Right cardiac atrium (tissue), 5 donors: ENCODE measurements at regions not wholly inside any gene's neighbourhood (a gene's known extent, or its start where the extent isn't known, plus 50 kb on each side); places are given as distances from the start of the nearest gene placed in this dataset.

Experiments used
- ATAC-seq, 2 donors: fragments of 200-7000 bp; cut with Tn5 transposase; one replicate each; pipeline versions ENCODE4 v1.8.0 to v1.9.1; 2020; ENCODE audit warnings: moderate library complexity in 2 of 2, mild to moderate bottlenecking in 1 of 2
- DNase-seq, 3 donors: peaks; one replicate each; pipeline ENCODE4 v3.0.0-alpha.2; 2020
- H3K27ac ChIP-seq: one replicate; pipeline ENCODE4 v1.5.1; 2013; ENCODE audit warnings: mild to moderate bottlenecking, low read length, control low read depth, moderate library complexity
- H3K27me3 ChIP-seq: one replicate; pipeline ENCODE4 v1.6.1; 2013; ENCODE audit not compliant: control insufficient read depth, insufficient read depth
- H3K4me1 ChIP-seq: one replicate; pipeline ENCODE4 v1.6.1; 2013; ENCODE audit warnings: low read length; ENCODE audit not compliant: control insufficient read depth, insufficient read depth
- H3K4me3 ChIP-seq: one replicate; pipeline ENCODE4 v1.5.1; 2013; ENCODE audit warnings: low read length, control low read depth
- H3K9me3 ChIP-seq: one replicate; pipeline ENCODE4 v1.6.1; 2013; ENCODE audit warnings: low read length; ENCODE audit not compliant: control insufficient read depth
- WGBS: extraction: QIAGEN DNeasy Blood & Tissue Kit; methylation state at CpG from one replicate; pipeline ENCODE4 v1.1.7; 2013; 5-methylcytosine and 5-hydroxymethylcytosine counted together
- intact Hi-C, 4 donors: fragments of 100-400 bp; cut with DNase I; formaldehyde crosslinking; loops; one replicate each; pipeline versions ENCODE4 v1.11.0 to v1.14.0; 2022 to 2023
- donor health status: healthy with polysubstance abuse.
- donor health status: DM: no; HTN: yes; CAD: no.
- donor health status: DM: no; HTN: no; CAD: no.
- donor health status: DM: no; HTN: yes; CAD: no; lungs with severe emphysema.
- donor health status: DM: yes; HTN: yes; CAD: no.

DNA sequence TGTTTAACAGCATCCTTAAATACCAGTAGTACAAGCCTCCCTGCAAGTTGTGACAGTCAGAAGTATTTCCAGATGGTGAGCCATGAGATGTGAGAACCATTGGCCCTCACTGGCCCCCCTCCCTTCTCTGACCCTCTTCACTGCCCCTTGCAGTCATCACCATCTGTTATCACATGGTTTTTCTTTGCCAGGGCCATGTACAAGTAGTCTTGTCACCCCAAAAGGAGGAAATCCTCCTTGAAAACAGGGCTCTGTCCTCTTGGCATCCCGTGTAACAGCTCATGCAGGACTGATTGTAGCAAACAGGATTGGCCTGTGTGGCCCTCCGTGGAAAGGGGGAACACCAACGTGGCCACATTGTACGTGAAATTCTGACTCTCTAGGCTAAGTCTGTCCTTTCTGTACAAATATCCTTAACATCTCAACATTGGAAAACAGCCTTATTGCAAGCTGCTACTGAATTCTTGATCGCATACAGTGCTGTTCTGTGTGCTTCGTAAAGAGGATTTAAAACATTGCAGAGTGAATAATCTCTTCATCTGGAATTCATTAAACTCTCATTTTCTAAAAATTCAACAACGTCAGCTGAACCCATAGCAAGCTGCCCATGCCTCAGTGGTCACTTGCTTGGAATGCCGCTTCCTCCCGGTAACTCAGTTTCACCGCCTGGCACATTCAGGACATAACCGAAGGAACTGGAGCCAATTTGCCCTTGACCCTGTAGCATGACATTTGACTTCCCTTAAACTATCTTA, 171.7 kb downstream of the ATPSCKMT start:
- DNase-seq (no peak), ATAC-seq (no peak)
- WGBS, result 69% methylated on average over 11 of the region's 11 CpGs
- intact Hi-C loops, result no loop called here
- H3K4me1 ChIP-seq, result no peaks in the 10 kb centered on the region
- H3K27me3 ChIP-seq, result no peaks in the 10 kb centered on the region
- H3K27ac ChIP-seq, result no peak overlapping the region
- H3K9me3 ChIP-seq, result peaks cover 7% of the 10 kb centered on the region
- H3K4me3 ChIP-seq, result no peak overlapping the region

DNA sequence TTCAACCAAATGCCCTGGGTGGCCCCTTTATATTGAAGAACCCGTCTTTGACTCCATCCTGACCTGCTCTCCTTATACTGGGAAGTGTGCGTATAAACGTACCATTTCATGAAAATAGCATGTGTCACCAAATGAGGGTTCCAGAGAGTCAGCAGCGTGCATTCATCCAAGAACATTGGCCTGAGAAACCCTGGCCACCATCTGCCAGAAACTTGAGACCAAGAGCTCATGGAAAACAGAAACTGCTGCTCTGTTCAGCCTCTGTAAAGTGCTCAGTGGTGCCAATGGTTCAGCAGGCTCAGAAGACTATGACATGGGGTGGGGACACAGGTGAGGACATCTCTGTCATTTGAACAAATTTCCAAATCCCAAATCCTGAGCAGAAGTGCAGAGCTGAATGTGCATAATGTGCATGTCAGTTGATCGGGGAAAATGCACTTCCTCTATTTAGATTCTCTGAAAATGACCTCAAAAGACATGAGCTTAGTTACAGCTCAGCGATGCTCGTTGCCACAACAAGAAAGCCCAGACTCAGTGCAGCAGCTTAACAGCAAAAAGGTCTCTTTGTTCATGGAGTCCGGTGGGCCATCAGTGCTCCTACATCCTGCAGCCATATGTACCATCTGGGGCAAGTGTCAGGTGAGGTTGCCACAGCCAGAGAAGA, 176.1 kb downstream of the ATPSCKMT start:
- H3K4me3 ChIP-seq, result no peak overlapping the region
- no peak for ATAC-seq
- no peaks in the 10 kb centered on the region for H3K27me3 ChIP-seq
- no peak overlapping the region for H3K27ac ChIP-seq
- H3K4me1 ChIP-seq, result no peaks in the 10 kb centered on the region
- peaks cover 8% of the 10 kb centered on the region for H3K9me3 ChIP-seq
- 62% methylated on average over 8 of the region's 8 CpGs for WGBS
- DNase-seq, result no peak
- intact Hi-C loops, result no loop called here

DNA sequence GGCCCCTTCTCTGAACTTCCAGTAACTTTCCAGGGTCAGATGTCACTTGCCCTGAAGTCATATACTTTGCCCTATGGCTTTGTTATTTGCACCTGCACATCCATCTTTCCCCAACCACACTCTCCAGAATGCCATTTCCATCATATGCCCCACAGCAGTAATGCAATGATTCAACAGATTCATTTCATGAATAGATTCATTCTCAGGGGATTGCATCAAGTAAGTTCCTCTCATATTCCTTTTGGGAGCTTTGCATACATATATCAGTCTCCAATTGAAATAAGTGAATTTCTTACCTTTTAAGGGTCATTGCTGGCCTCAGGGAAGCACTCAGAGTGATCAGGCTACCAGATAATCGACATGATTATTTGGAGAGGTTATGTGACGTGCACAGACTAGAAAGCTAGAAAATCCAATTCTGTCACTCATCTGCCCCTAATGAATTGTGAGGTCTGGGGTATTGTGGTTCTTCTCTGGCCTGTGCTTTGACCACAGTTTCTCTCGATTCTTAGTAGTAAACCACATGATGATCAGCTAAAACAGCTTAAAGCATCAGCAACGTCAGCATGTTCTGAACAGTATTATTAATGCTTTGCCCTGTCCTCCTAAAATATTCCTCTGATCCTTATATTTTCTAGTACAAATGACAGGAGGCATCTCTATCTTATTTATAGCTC, 179.9 kb downstream of the ATPSCKMT start:
- WGBS, result 80% methylated on average over 4 of the region's 4 CpGs
- H3K27me3 ChIP-seq, result no peaks in the 10 kb centered on the region
- no peak for ATAC-seq
- peaks cover 8% of the 10 kb centered on the region for H3K9me3 ChIP-seq
- H3K27ac ChIP-seq, result no peak overlapping the region
- no peaks in the 10 kb centered on the region for H3K4me1 ChIP-seq
- intact Hi-C loops, result no loop called here
- H3K4me3 ChIP-seq, result no peak overlapping the region
- DNase-seq, result no peak

DNA sequence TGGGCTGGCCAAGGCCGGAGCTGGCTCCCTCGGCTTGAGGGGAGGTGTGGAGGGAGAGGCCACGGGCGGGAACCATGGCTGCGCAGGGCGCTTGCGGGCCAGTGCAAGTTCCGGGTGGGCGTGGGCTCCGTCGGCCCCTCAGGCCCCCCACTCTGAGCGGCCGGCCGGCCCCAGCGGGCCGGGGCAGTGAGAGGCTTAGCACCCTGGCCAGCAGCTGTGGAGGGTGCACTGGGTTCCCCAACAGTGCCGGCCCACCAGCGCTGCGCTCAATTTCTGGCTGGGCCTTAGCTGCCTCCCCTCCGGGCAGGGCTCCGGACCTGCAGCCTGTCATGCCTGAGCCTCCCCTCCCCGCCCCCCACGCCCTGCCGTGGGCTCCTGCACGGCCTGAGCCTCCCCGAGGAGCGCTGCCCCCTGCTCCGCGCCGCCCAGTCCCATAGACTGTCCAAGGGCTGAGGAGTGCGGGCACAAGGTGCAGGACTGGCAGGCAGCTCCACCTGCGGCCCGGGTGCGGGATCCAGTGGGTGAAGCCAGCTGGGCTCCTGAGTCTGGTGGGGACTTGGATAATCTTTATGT, 184.2 kb downstream of the ATPSCKMT start:
- peaks cover 2% of the 10 kb centered on the region for H3K9me3 ChIP-seq
- no peak for ATAC-seq

DNA sequence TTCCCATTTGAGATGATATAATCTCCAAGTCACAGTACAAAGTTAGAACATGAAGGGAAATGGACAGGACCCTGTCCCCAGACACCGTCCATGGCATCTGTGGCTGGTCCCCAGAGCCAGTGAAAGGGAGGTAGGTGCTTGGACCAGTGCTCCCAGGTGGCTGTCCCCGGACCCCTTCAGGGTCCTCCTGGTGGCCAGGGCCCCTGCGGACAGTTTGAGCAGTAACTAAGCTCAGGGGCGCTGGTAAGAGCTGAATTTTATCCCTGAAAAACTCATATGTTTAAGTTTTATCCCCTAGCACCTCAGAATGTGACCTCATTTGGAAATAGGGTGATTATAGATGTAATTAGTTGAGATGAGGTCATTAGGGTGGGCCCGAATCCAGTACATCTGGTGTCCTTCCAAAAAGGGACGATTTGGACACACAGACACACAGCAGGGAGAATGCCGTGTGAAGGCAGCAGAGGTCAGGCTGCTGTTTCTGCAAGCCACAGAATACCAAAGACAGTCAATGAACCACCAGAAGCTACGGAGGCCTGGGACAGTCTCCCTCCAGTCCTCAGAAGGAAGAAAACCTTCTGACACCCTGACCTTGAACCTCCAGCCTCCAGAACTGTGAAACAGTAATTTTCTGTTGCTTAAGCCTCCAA, 185.0 kb downstream of the ATPSCKMT start:
- peaks cover 2% of the 10 kb centered on the region for H3K9me3 ChIP-seq
- H3K4me3 ChIP-seq, result no peak overlapping the region
- H3K27ac ChIP-seq, result no peak overlapping the region
- no peaks in the 10 kb centered on the region for H3K4me1 ChIP-seq
- no peaks in the 10 kb centered on the region for H3K27me3 ChIP-seq
- intact Hi-C loops, result no loop called here
- DNase-seq (no peak), ATAC-seq (no peak)
- WGBS, result 69% methylated on average over 8 of the region's 8 CpGs

More for the DNA sequence above, 184.2 kb downstream of the ATPSCKMT start:
- 93% methylated on average over 34 of the region's 34 CpGs for WGBS
- Histone ChIP-seq H3K4me3 (no peak overlapping the region), H3K27ac (no peak overlapping the region), H3K4me1 (no peaks in the 10 kb centered on the region), H3K27me3 (no peaks in the 10 kb centered on the region)
- DNase-seq, result peak in 1 of 3 donors; percentile 43
- intact Hi-C loops, result no loop called here

DNA sequence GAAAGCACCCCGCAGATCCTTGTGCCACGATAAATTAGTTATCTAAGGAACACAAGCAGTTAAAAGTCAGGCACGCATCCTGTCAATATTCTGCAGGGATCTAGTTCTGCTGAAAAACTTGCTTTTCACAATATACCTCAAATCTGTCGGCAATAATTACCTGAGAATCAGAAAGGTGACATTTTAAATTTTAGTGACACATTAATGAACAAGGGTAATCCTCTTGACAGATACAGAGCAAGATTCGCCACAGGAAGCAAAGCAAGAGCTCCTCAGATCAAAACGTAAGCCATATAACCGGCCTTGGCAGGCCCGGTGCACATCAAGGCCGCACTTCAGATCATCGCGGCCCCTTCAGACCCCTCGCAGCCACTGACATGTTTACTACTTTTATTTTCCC, 185.7 kb downstream of the ATPSCKMT start:
- no peaks in the 10 kb centered on the region for H3K9me3 ChIP-seq
- ATAC-seq (no peak), DNase-seq (no peak)
- intact Hi-C loops, result no loop called here
- H3K4me3 ChIP-seq, result no peak overlapping the region
- WGBS, result 73% methylated on average over 12 of the region's 12 CpGs
- H3K27ac ChIP-seq, result no peak overlapping the region
- H3K4me1 ChIP-seq, result no peaks in the 10 kb centered on the region
- H3K27me3 ChIP-seq, result no peaks in the 10 kb centered on the region

DNA sequence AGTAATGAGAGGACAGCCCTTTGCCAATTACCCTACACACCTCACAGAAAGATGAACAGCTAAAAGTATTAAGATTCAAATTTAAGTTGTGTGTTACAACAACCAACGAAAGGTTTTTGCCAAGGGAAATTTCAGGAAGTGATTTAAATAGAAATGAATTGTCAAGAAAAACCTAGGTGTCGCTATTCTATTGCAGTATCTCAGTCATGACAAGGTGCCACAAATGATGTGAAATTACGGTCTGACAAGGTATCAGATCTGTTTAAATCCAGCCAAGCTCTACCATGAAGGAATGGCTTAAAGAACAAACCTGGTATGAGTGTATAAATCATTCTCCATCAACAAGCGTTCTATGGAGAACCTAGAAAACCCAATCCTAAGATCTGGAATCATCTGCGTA, 189.7 kb downstream of the ATPSCKMT start:
- H3K9me3 ChIP-seq, result no peaks in the 10 kb centered on the region
- 85% methylated on average over 5 of the region's 5 CpGs for WGBS
- no peak for DNase-seq
- ATAC-seq, result no peak
- H3K4me3 ChIP-seq, result no peak overlapping the region
- no peaks in the 10 kb centered on the region for H3K4me1 ChIP-seq
- no peak overlapping the region for H3K27ac ChIP-seq
- intact Hi-C loops, result no loop called here
- no peaks in the 10 kb centered on the region for H3K27me3 ChIP-seq

DNA sequence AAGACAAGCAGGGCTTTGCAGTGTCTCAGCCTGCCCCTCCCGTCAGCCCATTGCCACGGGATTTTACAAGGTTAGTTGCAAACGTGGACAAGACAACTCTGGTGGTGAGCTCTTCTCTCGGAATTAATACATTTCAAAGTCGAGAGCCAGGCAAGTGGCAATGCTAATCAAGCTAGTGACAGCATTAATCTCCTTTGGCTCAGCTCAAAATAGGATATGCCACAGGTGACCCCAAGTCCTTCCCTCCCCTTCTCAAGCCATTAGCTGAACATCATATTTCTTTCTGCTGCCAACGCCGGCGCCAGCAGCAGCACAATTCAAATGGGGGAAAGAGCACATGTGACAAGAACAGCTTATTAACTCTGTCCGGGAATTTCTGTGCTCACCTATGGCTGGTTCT, 190.1 kb downstream of the ATPSCKMT start:
- 74% methylated on average over 9 of the region's 9 CpGs for WGBS
- no peaks in the 10 kb centered on the region for H3K27me3 ChIP-seq
- H3K9me3 ChIP-seq, result no peaks in the 10 kb centered on the region
- DNase-seq (no peak), ATAC-seq (no peak)
- no peak overlapping the region for H3K27ac ChIP-seq
- no peak overlapping the region for H3K4me3 ChIP-seq
- intact Hi-C loops, result no loop called here
- no peaks in the 10 kb centered on the region for H3K4me1 ChIP-seq

DNA sequence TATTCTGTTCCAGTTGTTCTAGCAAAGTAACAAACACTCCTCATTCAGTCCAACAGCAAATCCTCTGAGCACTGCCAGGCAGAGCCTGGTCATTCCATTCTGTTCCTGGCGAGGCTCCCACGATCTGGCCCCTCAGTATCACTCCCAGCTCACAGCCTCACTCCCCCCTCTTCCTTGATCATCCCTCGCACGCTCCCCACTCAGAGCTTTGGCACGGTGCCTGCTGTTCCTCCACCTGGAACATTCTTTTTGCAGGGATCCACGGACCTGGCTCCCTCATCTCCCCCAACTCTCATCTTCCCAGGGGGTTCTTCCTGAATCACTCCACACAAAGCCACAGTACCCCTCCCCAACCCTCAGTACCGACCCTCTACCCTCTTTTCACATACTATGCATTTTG, 192.3 kb downstream of the ATPSCKMT start:
- H3K27me3 ChIP-seq, result no peaks in the 10 kb centered on the region
- WGBS, result 45% methylated on average over 7 of the region's 7 CpGs
- no peak overlapping the region for H3K4me3 ChIP-seq
- DNase-seq, result no peak
- no peak overlapping the region for H3K27ac ChIP-seq
- H3K4me1 ChIP-seq, result no peaks in the 10 kb centered on the region
- peaks cover 1% of the 10 kb centered on the region for H3K9me3 ChIP-seq
- intact Hi-C loops, result no loop called here
- ATAC-seq, result no peak

DNA sequence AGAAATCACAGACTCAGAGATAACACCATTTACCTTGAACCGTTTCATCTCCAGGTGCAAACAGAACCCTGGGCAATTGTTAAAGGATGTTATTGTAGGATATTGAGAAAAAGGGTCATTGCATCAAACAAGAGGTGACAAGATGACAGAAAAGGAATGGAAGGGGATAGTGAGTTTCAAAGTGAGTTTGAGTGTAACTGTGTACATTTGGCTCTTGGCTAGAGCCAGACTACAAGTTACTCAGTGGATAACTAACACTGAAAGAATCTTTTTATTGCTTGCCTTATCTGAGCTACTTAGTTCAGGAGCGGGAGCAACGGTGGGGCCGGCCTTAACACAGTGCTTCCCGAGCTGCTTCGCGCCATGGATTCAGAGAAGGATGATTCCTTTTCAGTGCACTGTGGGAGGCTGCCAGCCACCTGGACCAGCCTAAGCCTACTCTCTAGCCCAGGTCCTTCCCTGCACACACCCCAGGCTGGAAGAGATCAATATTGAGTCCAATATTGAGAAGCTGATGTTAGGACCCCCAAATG, 193.4 kb downstream of the ATPSCKMT start:
- H3K27me3 ChIP-seq, result no peaks in the 10 kb centered on the region
- intact Hi-C loops, result no loop called here
- H3K4me1 ChIP-seq, result no peaks in the 10 kb centered on the region
- H3K27ac ChIP-seq, result no peak overlapping the region
- no peak overlapping the region for H3K4me3 ChIP-seq
- 84% methylated on average over 7 of the region's 7 CpGs for WGBS
- peaks cover 7% of the 10 kb centered on the region for H3K9me3 ChIP-seq
- DNase-seq (no peak), ATAC-seq (no peak)
